SK-N-MC (cell line): ENCODE measurements at regions not wholly inside any gene's neighbourhood (a gene's known extent, or its start where the extent isn't known, plus 50 kb on each side); places are given as distances from the start of the nearest gene placed in this dataset.

ENCODE experiments used
- DNase-seq: peaks from one replicate; pipeline ENCODE4 v3.0.0-alpha.2; 2011; ENCODE audit warnings: low read depth, low spot score
- H3K27ac ChIP-seq: fragments of 200-600 bp; sonication (generic); 2 replicates; pipeline ENCODE4 v1.5.1; 2016; ENCODE audit warnings: mixed run types
- H3K36me3 ChIP-seq: fragments of 200-600 bp; sonication (generic); 2 replicates; pipeline ENCODE4 v1.6.1; 2017; ENCODE audit warnings: antibody characterized with exemption, low read length, mixed read lengths; ENCODE audit not compliant: insufficient read depth
- H3K4me3 ChIP-seq: fragments of 200-600 bp; sonication (generic); 2 replicates; pipeline ENCODE4 v1.5.1; 2016
- H3K9ac ChIP-seq: fragments of 200-600 bp; sonication (generic); 2 replicates; pipeline ENCODE4 v1.8.0; 2017; ENCODE audit warnings: mixed run types, mixed read lengths; ENCODE audit not compliant: insufficient read length
- H3K9me3 ChIP-seq: fragments of 200-600 bp; sonication (generic); 2 replicates; pipeline ENCODE4 v1.6.1; 2017; ENCODE audit warnings: low read depth, mild to moderate bottlenecking, antibody characterized with exemption, low read length, moderate library complexity, mixed read lengths
- EZH2 ChIP-seq: fragments of 200-600 bp; sonication (generic); IDR thresholded peaks from one replicate; pipeline ENCODE4 v1.6.1; 2017; ENCODE audit warnings: antibody characterized with exemption
- FOXP2 ChIP-seq: optimal IDR thresholded peaks from 2 replicates; pipeline ENCODE3; 2011; ENCODE audit warnings: mild to moderate bottlenecking, moderate library complexity; ENCODE audit not compliant: insufficient read depth; ENCODE audit errors: extremely low read length, control extremely low read depth
- POLR2AphosphoS5 ChIP-seq: IDR thresholded peaks from 2 replicates; pipeline ENCODE4 v1.6.1; 2012; ENCODE audit warnings: mild to moderate bottlenecking, low read depth, low read length, borderline replicate concordance

DNA sequence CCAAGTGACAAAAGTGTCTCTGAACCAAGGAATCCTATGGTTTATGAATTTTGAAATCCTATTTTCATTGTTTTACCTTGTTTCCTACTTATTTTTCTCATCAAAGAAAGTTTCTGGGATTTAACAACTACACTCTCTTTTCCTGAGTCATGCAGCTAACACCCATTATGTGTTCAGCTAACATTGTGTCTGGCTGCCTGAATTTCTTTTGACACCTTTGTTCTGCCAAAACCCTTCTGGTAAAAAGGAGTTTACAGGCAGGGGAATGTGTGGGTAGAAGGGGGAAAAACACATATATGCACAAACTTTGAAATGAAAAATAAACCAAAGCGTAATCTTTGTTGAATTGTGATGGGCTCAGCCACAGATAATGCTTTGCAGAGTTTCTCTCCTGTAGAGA lies 146.2 kb downstream of the COX7C start:
- H3K4me3 ChIP-seq = no peak overlapping the region
- TF ChIP-seq FOXP2 = no peak
- H3K9me3 ChIP-seq = no peaks in the 10 kb centered on the region
- no peak overlapping the region for H3K27ac ChIP-seq
- DNase-seq = no peak
- H3K36me3 ChIP-seq = no peaks in the 10 kb centered on the region
- no peak overlapping the region for H3K9ac ChIP-seq

DNA sequence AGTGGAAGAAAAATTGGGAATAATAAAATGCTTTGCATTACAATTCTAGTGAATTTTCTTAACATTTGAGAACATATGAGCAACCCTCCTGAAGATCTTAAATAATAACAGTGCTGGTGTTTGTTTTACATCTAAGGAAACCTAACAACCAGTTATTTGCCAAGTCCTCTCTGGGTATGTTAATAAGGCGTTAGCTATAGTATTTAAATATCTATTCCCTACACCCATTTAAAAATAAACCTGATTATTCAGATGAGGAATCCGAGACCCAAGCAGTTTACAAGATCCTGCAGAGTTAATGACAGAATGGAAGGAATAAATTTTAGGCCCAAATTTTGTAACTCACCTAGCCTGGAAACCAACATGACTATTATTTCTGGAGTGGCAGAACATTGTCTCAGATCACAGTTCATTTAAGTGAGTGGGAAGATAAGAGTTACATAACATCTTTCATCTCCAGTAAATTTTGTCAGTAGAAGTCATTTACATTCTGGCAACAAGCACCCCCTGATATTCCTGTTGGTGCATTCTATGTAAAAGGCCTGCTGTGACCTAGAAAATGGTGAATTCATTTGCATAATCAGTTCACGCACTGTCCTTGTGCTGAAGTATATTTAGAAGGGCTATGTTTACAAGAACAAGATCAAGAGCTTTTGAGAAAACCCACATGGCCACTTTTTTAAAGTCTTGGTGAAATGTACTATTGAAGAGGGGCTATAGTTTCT lies 148.2 kb downstream of the COX7C start:
- DNase-seq = peak; percentile 52

DNA sequence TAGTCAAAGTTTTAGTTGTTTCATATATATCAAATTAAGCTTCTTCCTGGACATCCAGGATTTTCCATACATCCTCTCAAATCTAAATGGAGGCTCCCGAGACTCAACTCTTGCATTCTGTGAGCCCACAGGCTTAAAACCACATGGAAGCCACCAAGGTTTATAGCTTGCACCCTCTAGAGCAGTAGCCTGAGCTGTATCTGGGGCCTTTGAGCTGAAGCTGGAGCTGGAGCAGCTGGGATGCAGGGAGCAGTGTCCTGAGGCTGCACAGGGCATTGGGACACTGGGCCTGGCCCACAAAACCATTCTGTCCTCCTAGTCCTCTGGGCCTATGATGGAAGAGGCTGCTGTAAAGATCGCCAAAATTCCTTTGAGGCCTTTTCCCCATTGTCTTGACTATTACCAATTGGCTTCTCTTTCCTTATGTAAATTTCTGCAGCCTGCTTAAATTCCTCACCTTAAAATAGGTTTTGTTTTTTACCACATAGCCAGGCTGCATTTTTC lies 151.0 kb downstream of the COX7C start:
- TF ChIP-seq EZH2 (no peak), FOXP2 (no peak), POLR2AphosphoS5 (no peak)
- Histone ChIP-seq H3K4me3 (no peak overlapping the region), H3K36me3 (no peaks in the 10 kb centered on the region), H3K27ac (no peak overlapping the region), H3K9ac (no peak overlapping the region), H3K9me3 (no peaks in the 10 kb centered on the region)
- no peak for DNase-seq

More for the DNA sequence above, 148.2 kb downstream of the COX7C start:
- no peaks in the 10 kb centered on the region for H3K36me3 ChIP-seq
- no peak overlapping the region; the same call in 1 of the 2 replicates for H3K4me3 ChIP-seq
- peak overlapping the region; percentile 65 for H3K27ac ChIP-seq
- H3K9ac ChIP-seq = no peak overlapping the region
- TF ChIP-seq POLR2AphosphoS5 (no peak), EZH2 (no peak), FOXP2 (no peak)
- H3K9me3 ChIP-seq = no peaks in the 10 kb centered on the region

DNA sequence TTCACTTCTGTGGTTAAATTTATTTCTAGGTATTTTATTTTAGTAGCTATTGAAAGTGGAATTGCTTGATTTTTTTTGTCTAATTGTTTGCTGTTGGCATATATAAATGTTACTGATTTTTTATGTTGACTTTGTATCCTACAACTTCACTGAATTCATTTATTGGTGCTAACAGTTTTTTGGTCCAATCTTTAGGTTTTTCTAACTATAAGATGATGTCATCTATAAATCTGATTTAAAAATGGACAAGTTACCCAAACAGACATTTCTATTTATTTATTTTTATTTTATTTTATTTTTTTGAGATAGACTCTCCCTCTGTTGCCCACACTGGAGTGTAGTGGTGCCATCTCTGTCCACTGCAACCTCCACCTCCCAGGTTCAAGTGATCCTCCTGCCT lies 162.3 kb downstream of the COX7C start:
- no peak for DNase-seq
- H3K4me3 ChIP-seq = no peak overlapping the region
- H3K27ac ChIP-seq = no peak overlapping the region
- H3K9ac ChIP-seq = no peak overlapping the region
- H3K36me3 ChIP-seq = no peaks in the 10 kb centered on the region
- H3K9me3 ChIP-seq = no peaks in the 10 kb centered on the region
- TF ChIP-seq POLR2AphosphoS5 (no peak), EZH2 (no peak), FOXP2 (no peak)

DNA sequence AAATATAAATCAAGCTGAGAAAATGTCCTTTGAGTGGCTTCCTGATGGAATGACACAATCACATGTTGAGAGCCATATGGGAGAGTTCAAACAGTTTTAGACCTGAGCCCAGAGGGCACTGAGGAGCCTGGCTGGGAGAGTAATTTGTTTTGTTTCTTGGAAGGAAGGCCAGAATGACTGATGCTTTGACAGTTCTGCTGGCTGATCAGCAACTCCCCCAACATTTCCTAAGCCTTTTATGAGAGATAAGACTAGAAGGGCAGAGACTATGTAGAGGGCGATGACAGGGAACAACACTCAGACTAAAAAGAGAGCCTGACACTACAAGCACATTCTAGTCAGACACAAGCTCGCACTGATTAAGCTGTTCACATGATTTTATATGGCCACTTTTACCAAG lies 169.2 kb downstream of the COX7C start:
- DNase-seq = no peak
- TF ChIP-seq FOXP2 (no peak), EZH2 (no peak), POLR2AphosphoS5 (no peak)

DNA sequence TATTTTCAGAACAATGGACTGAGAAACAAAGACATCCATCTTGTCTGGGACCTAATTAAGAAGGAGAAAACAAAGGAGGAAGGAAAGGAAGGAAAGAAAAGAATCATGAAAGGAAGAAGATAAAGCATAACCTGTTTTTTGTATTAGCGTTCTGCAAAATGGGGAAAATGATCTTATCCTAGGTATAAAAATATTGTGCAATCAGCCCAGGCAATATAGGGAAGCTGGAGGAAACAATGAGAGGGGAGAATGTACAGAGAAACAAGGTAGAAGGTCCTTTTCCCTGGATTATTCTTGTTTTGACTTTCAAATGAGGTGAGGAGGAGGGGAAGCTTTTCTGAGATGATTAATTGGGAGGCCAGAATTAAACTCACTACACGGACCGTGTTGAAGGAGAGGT lies 177.9 kb downstream of the COX7C start:
- no peak for DNase-seq
- no peaks in the 10 kb centered on the region for H3K36me3 ChIP-seq
- H3K9me3 ChIP-seq = no peaks in the 10 kb centered on the region
- no peak overlapping the region for H3K4me3 ChIP-seq
- no peak for TF ChIP-seq EZH2
- H3K9ac ChIP-seq = no peak overlapping the region
- no peak overlapping the region for H3K27ac ChIP-seq

More for the DNA sequence above, 169.2 kb downstream of the COX7C start:
- Histone ChIP-seq H3K36me3 (no peaks in the 10 kb centered on the region), H3K9ac (no peak overlapping the region), H3K27ac (no peak overlapping the region), H3K9me3 (no peaks in the 10 kb centered on the region), H3K4me3 (no peak overlapping the region)

DNA sequence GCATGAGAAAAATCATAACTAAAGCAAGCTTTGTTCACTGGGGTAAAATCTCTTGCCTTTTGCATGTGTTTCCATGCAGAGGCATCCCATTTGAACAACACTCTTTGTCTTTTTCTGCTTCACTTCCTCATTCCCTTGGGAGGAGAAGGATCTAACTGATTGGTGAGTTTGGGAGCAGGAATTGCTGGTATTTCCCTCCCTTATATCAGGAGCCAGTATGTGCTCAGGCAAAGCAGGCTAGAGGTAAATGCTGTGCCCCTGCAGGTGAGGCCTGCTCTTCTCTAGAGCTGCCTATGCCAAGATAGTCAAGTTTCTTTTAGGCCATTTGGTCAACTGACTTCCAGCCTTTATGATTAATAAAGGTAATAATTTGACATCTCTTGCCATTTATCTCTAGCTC lies 179.9 kb downstream of the COX7C start:
- DNase-seq = no peak

DNA sequence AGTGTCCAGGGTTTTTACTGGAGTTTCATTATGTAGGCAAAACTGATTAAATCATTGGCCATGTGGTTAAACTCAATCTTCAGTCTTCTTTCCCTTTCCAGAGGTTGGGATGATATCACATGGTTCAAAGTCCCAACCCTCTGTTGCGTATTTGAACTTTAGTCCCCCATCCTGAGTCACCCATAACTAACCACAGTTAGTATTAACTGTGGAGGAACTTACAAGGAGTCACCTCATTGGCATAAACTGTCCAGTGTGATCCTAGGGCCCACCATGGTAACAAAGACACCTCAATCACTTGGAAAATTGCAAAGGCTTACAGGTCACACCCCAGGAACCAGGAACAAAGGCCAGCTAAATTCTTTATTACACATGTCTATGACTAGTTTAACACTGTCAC lies 188.5 kb downstream of the COX7C start:
- Histone ChIP-seq H3K36me3 (no peaks in the 10 kb centered on the region), H3K27ac (no peak overlapping the region), H3K9me3 (peaks cover 3% of the 10 kb centered on the region; the same call in 1 of the 2 replicates), H3K9ac (no peak overlapping the region), H3K4me3 (no peak overlapping the region)
- no peak for DNase-seq
- TF ChIP-seq POLR2AphosphoS5 (no peak), EZH2 (no peak), FOXP2 (no peak)

More for the DNA sequence above, 179.9 kb downstream of the COX7C start:
- H3K9me3 ChIP-seq = no peaks in the 10 kb centered on the region
- no peak overlapping the region for H3K4me3 ChIP-seq
- no peak overlapping the region for H3K27ac ChIP-seq
- no peak for TF ChIP-seq EZH2
- TF ChIP-seq FOXP2 = no peak
- no peak for TF ChIP-seq POLR2AphosphoS5
- no peaks in the 10 kb centered on the region for H3K36me3 ChIP-seq
- no peak overlapping the region for H3K9ac ChIP-seq
